GM18868 (cell line): ENCODE measurements at regions not wholly inside any gene's neighbourhood (a gene's known extent, or its start where the extent isn't known, plus 50 kb on each side); places are given as distances from the start of the nearest gene placed in this dataset.
"Not testable (repeated sequence)": the region's sequence is repeated elsewhere in the genome, so short reads cannot be mapped to it uniquely, and the experiment has no call there.

Experiments used
- ATAC-seq: cut with Tn5 transposase; IDR thresholded peaks from one replicate; pipeline ENCODE4 v1.9.1; 2021; ENCODE audit warnings: mild to moderate bottlenecking, moderate library complexity; ENCODE audit not compliant: unreplicated experiment

DNA sequence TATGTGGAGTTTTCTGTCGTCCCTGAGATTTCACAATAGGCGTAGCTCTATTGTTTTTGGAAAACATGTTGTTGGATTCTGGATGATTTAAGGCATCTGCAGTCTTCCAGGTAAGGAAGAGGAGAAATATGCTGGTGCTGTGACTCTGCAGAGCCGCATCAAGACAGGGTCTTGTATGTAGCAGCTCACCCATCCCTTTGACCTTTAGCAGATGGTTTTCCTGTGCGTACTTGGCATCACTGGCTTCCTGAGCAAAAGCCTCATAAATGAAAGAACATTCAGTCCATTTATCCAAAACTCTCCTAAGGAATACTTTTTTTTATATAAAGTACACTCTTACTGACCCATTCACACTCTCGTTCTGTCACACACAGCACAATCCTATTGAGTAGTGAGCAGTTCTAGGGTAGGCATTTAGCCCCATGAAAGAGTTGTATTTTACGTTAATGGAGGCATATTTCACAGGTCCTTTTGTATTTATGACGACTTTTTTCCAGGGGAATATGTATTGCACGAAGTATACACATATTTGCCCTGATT, 443.9 kb downstream of the STK39 start:
- no peak for ATAC-seq

- ATAC-seq = no peak
Observed at GRCh38 chr2:167794554-167795255, 452.7 kb downstream of the STK39 start.

GRCh38 chr2:167793725-167794124, 453.7 kb downstream of the STK39 start:
- no peak for ATAC-seq

GRCh38 chr2:167792126-167792525, 455.3 kb downstream of the STK39 start:
- ATAC-seq = no peak

- ATAC-seq = no peak
Observed at GRCh38 chr2:167790781-167791450, 456.5 kb downstream of the STK39 start.

DNA sequence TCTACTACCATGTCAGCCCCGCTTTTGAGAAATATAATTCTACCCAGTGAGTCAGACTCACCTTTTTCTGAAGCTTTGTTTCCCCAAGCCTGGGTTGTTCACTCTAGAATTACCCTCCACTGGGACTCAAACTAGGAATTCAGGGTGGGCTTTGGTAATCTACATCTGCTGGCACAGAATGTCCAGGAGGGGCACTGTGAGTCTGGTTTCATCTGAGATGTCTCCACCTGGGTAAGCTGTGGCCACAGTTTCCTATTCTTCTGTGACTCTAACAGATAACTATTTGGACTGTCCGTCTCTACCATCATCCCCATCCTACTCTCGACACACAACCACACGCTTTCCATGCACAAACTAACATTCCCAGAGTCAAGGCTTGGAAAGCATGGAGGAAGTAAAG, 457.2 kb downstream of the STK39 start:
- no peak for ATAC-seq

DNA sequence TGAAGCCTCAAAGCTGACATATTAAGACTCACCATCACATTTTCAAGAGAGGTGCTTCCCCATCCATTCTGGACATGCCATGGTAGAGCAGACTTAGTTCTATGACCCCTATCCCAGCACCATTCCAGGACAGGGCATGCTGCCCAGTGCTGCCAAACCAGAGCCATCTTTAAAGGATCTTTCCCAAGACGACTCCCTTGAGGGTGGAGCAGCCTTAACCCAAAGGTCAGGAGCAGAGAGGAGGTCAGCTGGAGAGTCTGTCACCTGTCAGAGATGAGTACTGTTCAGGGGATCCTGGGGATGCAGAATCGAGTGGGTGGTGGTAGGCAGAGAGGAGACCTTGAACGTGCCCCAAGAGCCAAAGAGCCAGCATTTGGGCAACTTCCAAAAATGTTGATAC, 459.8 kb downstream of the STK39 start:
- ATAC-seq = no peak

DNA sequence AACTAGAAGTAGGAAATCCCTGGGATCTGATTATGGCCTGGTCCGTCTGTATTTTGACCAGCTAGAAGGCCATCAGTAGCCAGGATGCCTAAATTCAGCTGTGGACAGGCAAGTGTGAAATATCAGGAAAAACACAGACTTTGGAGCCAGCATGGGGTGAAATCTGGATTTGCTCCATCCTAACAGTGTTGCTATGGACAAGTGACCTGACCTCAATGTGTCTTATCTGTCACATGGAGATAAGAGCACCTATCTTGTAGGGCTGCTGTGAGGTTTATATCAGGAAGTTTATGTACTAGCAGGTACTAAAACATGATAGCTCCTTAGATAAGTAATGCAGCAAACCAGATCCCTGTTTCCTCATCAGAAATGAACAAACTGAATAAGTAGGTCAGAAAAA, 460.4 kb downstream of the STK39 start:
- ATAC-seq = no peak

DNA sequence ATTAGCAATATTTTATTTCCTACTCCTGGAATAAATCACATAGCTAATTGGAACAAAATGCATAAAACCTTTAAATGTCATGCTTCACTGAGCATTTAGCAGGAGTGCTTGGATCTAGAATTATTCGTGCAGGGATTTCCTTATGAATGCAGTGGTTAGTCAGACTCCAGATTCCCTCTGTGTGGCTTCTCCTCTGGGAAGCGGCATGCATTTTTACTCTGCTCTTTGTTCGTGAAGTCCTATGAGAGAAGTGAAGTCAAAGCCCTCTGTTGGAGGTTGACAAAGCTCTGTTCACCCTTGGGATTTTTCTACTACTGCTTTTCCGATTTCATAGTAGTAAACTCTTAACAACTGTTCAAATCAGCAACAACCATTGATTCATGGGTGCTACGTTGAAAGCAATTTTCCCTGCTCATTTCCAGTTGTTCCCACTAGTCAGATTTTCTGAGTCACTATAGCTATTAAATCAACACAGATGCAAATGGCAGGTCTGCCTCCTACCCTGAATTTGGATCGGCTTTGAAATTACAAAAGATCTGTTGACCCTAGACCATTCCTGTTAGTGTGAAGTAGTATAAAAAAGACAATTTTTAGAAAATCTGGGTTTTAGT, 461.7 kb downstream of the STK39 start:
- no peak for ATAC-seq

GRCh38 chr2:167784084-167784425, 463.3 kb downstream of the STK39 start:
- ATAC-seq = no peak

DNA sequence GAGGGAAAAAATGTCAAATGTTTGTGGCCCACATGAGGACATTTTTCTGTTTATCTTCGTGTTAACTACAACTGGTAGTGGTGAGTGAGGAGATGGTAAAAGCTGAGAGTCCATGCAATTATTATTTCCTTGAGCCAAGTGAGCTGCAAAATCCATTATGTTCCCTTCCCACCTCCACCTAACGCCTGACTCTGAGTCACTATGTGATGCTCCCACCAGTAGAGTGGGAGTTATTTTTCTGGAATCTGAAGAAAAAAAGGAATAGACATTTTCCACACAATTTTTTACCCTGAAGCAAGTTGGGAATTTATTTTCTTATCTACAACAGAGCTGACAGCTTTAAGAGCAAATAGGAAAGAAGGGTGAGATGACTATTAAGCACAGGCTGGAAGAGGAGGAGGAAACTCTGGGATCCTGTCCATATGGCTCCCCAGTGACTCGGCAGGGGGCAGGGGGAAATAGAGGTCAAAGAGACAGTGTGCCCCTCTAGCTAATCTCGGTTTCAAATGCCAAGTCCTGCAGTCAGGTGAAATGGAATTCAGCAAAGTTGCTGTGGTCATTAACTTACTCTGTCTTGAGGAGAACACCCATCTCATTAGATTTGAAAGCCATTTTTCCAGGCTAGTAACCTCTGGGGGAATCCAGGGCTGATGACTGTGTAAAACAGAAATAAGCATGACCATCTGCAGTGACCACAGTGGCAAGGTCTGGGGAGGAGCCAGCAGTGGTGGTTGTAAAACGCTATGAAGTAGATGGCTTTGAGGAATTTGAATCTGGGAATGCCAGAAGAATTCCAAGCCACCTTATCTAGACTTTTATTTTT, 463.9 kb downstream of the STK39 start:
- ATAC-seq = no peak

DNA sequence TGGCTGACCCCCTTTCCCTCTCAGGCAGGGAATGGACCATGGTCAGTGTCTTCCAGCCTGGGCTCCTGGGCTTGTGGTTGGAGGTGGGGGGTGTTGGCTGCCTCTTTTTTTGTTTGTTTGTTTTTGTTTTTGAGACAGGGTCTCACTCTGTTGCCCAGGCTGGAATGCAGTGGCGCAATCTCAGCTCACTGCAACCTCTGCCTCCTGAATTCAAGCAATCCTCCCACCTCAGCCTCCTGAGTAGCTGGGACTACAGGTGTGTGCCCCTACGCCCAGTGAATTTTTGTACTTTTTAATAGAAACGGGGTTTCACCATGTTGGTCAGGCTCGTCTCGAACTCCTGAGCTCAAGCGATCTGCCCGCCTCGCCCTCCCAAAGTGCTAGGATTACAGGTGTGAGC, 465.8 kb downstream of the STK39 start:
- ATAC-seq = not testable (repeated sequence)

DNA sequence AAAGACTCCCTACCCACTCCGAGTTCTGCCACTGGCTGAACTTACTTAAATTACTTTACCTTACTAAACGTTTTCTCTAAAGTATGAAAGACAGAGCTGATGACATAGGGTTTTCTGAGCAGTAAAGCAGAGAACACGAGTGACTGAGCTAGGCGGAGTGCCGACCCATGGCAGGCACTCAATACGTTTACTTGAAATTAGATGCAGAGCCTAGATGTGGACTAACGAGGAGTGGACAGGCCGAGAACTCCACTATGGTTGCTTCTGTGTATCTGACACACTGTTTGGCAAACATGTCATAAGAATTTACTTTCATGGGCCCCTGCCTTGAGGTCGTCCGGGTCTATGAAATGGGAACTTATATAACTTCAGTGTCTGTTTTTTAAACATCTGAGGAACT, 471.0 kb downstream of the STK39 start:
- ATAC-seq = no peak

DNA sequence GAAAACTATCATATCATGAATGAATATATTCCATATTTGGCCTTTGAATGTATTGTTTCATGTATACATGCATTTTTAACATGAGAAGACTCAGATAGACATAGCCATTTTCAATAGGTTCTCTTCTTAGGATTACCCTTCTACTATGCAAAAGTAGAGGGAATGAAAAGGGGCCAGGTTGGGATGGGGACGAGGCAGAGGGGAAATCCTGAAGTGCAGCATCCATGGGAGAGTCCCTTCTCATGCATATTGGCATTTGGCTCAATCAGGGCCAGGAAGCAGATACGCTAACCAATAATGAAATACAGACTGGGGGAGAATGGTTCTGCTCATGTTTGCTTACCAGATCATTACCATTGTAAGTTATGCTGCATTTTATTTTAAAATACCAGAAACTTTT, 475.8 kb downstream of the STK39 start:
- no peak for ATAC-seq

GRCh38 chr2:167769020-167769419, 478.4 kb downstream of the STK39 start:
- ATAC-seq = no peak

GRCh38 chr2:167767830-167768229, 479.6 kb downstream of the STK39 start:
- no peak for ATAC-seq

- no peak for ATAC-seq
Observed at GRCh38 chr2:167764772-167765341, 482.5 kb downstream of the STK39 start.

- ATAC-seq = no peak
Observed at GRCh38 chr2:167761465-167762136, 485.8 kb downstream of the STK39 start.

GRCh38 chr2:167759531-167759930, 487.9 kb downstream of the STK39 start:
- ATAC-seq = no peak

- no peak for ATAC-seq
Observed at GRCh38 chr2:167758292-167758691, 489.1 kb downstream of the STK39 start.
